Central memory CD8-positive, alpha-beta T cell (primary cell): ENCODE measurements at regions not wholly inside any gene's neighbourhood (a gene's known extent, or its start where the extent isn't known, plus 50 kb on each side); places are given as distances from the start of the nearest gene placed in this dataset.
"Not testable (repeated sequence)": the region's sequence is repeated elsewhere in the genome, so short reads cannot be mapped to it uniquely, and the experiment has no call there.

ENCODE experiments used
- ATAC-seq: fragments of 150-1000 bp; cut with Tn5 transposase; replicated peaks from 2 replicates; pipeline ENCODE4 v1.10.0; 2022; ENCODE audit warnings: mild to moderate bottlenecking, moderate FRiP score, moderate number of reproducible peaks; ENCODE audit not compliant: poor library complexity, severe bottlenecking; ENCODE audit errors: extremely low read depth
- DNase-seq, 2 donors: peaks; one replicate each; pipeline ENCODE4 v3.0.0; 2021; ENCODE audit warnings: low spot score in 2 of 2
- H3K27ac Mint-ChIP-seq: one replicate; pipeline ENCODE4 v1.8.0; 2022; ENCODE audit warnings: low read depth, mild to moderate bottlenecking, moderate library complexity, mixed read lengths
- H3K27me3 Mint-ChIP-seq: one replicate; pipeline ENCODE4 v1.8.0; 2022; ENCODE audit warnings: mixed read lengths
- H3K36me3 Mint-ChIP-seq: one replicate; pipeline ENCODE4 v1.8.0; 2022; ENCODE audit warnings: mild to moderate bottlenecking, moderate library complexity, mixed read lengths; ENCODE audit not compliant: insufficient read depth
- H3K4me1 Mint-ChIP-seq: one replicate; pipeline ENCODE4 v1.8.0; 2022; ENCODE audit warnings: mixed read lengths
- H3K4me3 Mint-ChIP-seq: one replicate; pipeline ENCODE4 v1.8.0; 2022; ENCODE audit warnings: mild to moderate bottlenecking, moderate library complexity, mixed read lengths
- H3K9me3 Mint-ChIP-seq: one replicate; pipeline ENCODE4 v1.8.0; 2022; ENCODE audit warnings: mixed read lengths

- not testable (repeated sequence) for H3K27me3 Mint-ChIP-seq, ATAC-seq, H3K4me3 Mint-ChIP-seq, H3K9me3 Mint-ChIP-seq, H3K36me3 Mint-ChIP-seq, H3K4me1 Mint-ChIP-seq, DNase-seq, H3K27ac Mint-ChIP-seq
Observed at GRCh38 chr7:32816409-32816948, 75.1 kb downstream of the KBTBD2 start.

- not testable (repeated sequence) for H3K4me1 Mint-ChIP-seq, H3K36me3 Mint-ChIP-seq, ATAC-seq, H3K27me3 Mint-ChIP-seq, H3K27ac Mint-ChIP-seq, H3K4me3 Mint-ChIP-seq, H3K9me3 Mint-ChIP-seq, DNase-seq
Observed at GRCh38 chr7:32814779-32815178, 76.8 kb downstream of the KBTBD2 start.

- ATAC-seq = no peak
- Mint-ChIP-seq H3K4me3 (no peak overlapping the region), H3K27ac (no peak overlapping the region), H3K36me3 (no peaks in the 10 kb centered on the region), H3K4me1 (no peaks in the 10 kb centered on the region), H3K9me3 (no peaks in the 10 kb centered on the region), H3K27me3 (peaks cover 11% of the 10 kb centered on the region)
- no peak for DNase-seq
Observed at GRCh38 chr7:32809871-32810270, 81.7 kb downstream of the KBTBD2 start.

GRCh38 chr7:32809347-32809746, 82.2 kb downstream of the KBTBD2 start:
- H3K4me1 Mint-ChIP-seq = no peaks in the 10 kb centered on the region
- no peak for DNase-seq
- no peaks in the 10 kb centered on the region for H3K9me3 Mint-ChIP-seq
- peaks cover 11% of the 10 kb centered on the region for H3K27me3 Mint-ChIP-seq
- no peak for ATAC-seq
- no peaks in the 10 kb centered on the region for H3K36me3 Mint-ChIP-seq
- H3K27ac Mint-ChIP-seq = no peak overlapping the region
- no peak overlapping the region for H3K4me3 Mint-ChIP-seq

GRCh38 chr7:32803406-32804141, 88.0 kb downstream of the KBTBD2 start:
- Mint-ChIP-seq H3K4me3 (no peak overlapping the region), H3K27ac (no peak overlapping the region), H3K4me1 (no peaks in the 10 kb centered on the region), H3K27me3 (peaks cover 11% of the 10 kb centered on the region), H3K36me3 (no peaks in the 10 kb centered on the region), H3K9me3 (no peaks in the 10 kb centered on the region)
- ATAC-seq (no peak), DNase-seq (no peak)

GRCh38 chr7:32802305-32802910, 89.2 kb downstream of the KBTBD2 start:
- Mint-ChIP-seq H3K27ac (no peak overlapping the region), H3K9me3 (no peaks in the 10 kb centered on the region), H3K36me3 (no peaks in the 10 kb centered on the region), H3K27me3 (peaks cover 11% of the 10 kb centered on the region), H3K4me1 (no peaks in the 10 kb centered on the region), H3K4me3 (no peak overlapping the region)
- DNase-seq = no peak
- no peak for ATAC-seq

- ATAC-seq, DNase-seq, H3K36me3 Mint-ChIP-seq, H3K9me3 Mint-ChIP-seq, H3K4me1 Mint-ChIP-seq, H3K4me3 Mint-ChIP-seq, H3K27ac Mint-ChIP-seq: not testable (repeated sequence)
- H3K27me3 Mint-ChIP-seq = peaks cover 35% of the 10 kb centered on the region
Observed at GRCh38 chr7:32793053-32793452, 98.5 kb downstream of the KBTBD2 start.

GRCh38 chr7:32790766-32791430, 100.7 kb downstream of the KBTBD2 start:
- H3K36me3 Mint-ChIP-seq, ATAC-seq, H3K4me3 Mint-ChIP-seq, H3K27ac Mint-ChIP-seq, H3K4me1 Mint-ChIP-seq, H3K9me3 Mint-ChIP-seq, DNase-seq: not testable (repeated sequence)
- peaks cover 39% of the 10 kb centered on the region for H3K27me3 Mint-ChIP-seq

- H3K27me3 Mint-ChIP-seq = peaks cover 36% of the 10 kb centered on the region
- DNase-seq, H3K9me3 Mint-ChIP-seq, H3K27ac Mint-ChIP-seq, H3K4me1 Mint-ChIP-seq, H3K36me3 Mint-ChIP-seq, ATAC-seq, H3K4me3 Mint-ChIP-seq: not testable (repeated sequence)
Observed at GRCh38 chr7:32789266-32789665, 102.3 kb downstream of the KBTBD2 start.

- H3K27me3 Mint-ChIP-seq = peaks cover 36% of the 10 kb centered on the region
- H3K4me1 Mint-ChIP-seq, ATAC-seq, H3K9me3 Mint-ChIP-seq, H3K27ac Mint-ChIP-seq, H3K4me3 Mint-ChIP-seq, DNase-seq, H3K36me3 Mint-ChIP-seq: not testable (repeated sequence)
Observed at GRCh38 chr7:32788174-32788573, 103.4 kb downstream of the KBTBD2 start.

- H3K4me3 Mint-ChIP-seq, DNase-seq, H3K36me3 Mint-ChIP-seq, H3K9me3 Mint-ChIP-seq, H3K27ac Mint-ChIP-seq, ATAC-seq, H3K4me1 Mint-ChIP-seq: not testable (repeated sequence)
- H3K27me3 Mint-ChIP-seq = peaks cover 29% of the 10 kb centered on the region
Observed at GRCh38 chr7:32785365-32785944, 106.1 kb downstream of the KBTBD2 start.

- H3K27ac Mint-ChIP-seq, DNase-seq, ATAC-seq, H3K4me1 Mint-ChIP-seq, H3K9me3 Mint-ChIP-seq, H3K36me3 Mint-ChIP-seq, H3K4me3 Mint-ChIP-seq, H3K27me3 Mint-ChIP-seq: not testable (repeated sequence)
Observed at GRCh38 chr7:32779895-32780294, 111.7 kb downstream of the KBTBD2 start.
